HG03442 (cell line): ENCODE measurements at regions not wholly inside any gene's neighbourhood (a gene's known extent, or its start where the extent isn't known, plus 50 kb on each side); places are given as distances from the start of the nearest gene placed in this dataset.

Experiments
- ATAC-seq: cut with Tn5 transposase; IDR thresholded peaks from one replicate; pipeline ENCODE4 v1.9.1; 2021; ENCODE audit warnings: mild to moderate bottlenecking, moderate library complexity; ENCODE audit not compliant: unreplicated experiment

DNA sequence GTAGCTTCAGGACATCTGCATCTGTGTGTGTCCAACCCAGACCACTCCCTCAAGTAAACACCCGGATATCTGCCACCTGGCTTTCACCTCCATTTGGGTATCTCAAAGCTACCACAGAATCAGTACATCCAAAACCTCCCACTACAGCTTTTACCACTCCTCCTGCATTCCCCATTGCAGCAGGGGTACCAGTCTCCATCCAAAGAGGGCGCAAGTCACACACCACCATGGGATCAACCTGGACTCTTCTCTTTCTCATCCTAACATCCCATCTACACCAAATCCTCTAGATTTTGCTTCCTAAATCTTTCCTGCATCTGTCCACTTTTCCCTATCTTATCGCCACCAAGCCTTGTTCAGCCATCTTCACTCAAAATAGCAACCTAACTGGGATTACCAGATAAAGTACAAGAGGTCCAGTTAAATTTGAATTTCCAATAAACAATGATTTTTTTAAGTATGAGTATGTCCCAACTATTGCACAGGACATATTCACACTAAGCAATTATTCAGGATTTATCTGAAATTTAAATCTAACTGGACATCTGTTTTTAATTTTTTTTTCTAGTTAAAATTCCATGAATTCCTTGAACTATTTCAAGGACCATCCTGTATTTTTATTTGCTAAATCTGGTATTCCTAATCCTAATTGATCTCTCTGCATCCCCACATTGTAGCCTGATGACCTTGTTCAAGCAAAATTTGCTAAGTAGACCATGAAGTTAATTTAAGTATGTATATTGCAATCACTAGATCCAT lies 164.3 kb upstream of the MLN start:
- ATAC-seq: no peak

DNA sequence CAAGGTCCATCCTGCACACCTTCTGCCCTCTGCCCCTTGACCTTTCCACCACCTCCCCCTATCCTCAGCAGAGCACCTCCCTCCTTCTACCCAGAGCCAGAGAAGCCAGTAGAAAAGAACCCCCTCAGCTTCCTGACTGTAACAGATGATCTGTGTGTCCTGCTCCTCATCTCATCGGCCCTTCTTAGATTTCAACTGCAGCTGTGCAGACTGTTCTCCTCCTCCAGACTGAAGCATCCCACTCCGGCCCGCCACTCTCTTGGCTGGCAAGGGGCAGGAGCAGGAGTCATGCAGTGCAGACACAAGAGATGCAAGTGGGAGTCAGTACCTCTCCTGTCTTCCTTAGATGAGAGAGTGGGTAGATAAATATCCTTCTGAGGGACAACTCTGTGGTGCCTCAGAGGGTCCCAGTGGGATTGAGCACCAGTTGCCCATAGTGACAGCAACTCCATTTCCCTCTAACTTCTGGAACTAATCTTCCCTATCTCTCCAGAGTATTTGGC lies 163.5 kb upstream of the MLN start:
- no peak for ATAC-seq

DNA sequence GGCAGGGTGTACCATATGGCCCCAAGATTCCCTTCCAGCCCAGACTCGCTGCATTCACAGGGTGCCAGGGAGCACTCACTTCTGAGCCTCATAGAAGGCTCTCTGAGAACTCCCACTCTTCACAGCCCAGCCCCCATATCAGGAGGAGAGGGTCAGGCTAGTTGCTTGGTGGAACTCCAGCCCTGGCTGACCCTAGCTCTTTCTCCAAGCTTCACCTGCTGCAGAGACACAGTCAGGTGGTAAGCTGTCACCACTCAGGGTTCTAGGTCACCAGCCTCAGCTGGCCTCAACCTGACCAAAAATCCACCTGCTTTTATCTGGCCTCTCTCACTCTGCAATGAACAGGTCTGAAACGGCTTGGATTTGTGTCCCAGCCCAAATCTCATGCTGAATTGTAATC lies 162.7 kb upstream of the MLN start:
- ATAC-seq: no peak

DNA sequence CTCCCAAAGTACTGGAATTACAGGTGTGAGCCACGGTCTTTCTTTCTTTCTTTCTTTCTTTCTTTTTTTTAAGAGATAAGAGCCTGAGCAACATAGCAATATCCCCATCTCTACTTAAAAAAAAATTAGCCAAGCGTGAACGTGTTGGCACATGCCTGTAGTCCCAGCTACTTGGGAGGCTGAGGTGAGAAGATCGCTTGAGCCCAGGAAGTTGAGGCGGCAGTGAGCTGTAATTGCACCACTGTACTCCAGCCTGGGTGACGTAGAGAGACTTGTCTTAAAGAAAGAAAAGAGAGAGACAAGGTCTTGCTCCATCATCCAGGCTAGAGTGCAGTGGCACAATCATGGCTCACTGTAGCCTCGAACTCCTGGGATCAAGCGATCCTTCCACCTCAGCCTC lies 162.0 kb upstream of the MLN start:
- no peak for ATAC-seq

DNA sequence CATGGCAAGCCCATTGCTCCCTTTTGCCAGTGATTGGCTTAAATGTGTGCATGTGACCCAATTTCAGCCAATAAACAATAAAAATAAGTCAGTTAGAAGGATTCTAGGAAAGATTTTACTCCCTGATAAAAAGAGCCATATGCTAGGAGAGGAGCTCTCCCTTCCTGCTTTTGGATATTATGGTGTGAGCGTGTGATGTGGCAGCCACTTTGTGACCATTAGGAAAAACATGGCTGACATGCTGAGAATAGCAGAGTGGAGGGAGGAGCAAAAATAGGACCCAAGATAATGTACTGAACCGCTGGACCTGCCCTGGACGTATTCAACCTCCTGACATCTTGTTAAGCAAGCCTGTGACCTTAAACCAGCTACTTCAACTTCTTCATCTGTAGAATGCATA lies 160.6 kb upstream of the MLN start:
- ATAC-seq: no peak

DNA sequence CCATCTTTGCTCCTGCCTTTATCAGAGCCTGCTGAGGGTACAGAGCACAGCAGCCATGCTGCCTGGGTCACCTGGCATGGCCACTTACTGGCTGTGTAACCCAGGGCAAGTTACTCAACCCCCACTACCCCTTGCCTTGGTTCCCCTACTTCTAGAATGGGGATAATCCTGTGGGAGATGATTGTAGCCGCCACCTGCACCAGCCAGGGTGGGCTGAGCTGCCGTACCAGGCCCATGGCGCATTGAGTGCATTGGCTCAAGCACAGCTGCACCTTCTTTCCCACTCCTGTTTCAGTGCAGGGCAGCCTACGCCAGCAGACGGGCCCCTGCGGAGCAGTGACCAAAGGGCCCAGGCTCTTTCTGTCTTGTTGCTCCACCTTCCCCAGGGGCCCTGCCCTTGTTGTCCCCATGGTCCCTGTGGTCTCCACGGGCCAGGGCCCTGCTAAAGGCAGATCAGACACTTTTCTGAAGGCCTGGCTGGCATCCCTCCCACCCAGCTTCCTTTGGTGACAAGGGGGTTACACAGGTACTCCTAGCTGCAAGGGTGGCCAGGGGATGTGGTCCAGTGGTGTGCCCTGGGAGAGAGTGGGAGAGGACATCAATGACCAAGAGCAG lies 159.4 kb upstream of the MLN start:
- no peak for ATAC-seq

DNA sequence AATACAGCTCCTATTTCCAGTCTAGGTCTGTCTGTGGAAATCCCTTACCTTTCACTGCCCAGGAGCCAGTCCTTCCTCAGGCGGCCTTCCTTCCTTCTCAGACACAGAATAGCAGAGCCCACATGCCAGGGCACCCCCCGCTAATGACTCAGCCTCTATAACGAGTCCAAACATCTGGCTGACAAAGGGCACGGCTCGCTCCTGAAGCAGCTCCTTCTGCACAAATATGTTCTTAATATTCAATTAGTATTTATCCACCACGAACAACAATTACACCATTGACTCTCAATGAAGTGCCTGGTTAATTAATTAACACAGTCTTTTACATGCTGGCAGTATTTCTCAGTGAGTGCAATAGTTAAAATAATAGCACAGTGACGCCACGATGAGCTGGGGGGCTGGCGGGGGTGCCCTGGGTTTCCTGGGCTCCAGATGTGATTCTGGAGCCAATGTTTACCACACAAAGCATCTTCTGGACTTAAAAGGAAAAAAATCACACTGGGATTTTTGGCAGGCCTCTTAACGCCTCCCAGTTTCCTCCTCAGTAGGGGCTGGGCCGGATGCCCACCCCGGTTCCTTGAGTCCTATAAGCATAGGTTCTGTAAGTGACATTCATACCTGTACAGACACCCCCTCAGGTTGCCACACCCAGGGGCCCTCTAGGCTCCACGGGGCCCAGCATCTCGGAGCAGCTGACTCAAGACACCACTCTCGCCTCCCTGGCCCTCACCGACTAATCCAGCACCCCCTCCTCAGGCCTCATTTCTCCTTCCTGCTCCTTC lies 158.6 kb upstream of the MLN start:
- ATAC-seq: no peak

DNA sequence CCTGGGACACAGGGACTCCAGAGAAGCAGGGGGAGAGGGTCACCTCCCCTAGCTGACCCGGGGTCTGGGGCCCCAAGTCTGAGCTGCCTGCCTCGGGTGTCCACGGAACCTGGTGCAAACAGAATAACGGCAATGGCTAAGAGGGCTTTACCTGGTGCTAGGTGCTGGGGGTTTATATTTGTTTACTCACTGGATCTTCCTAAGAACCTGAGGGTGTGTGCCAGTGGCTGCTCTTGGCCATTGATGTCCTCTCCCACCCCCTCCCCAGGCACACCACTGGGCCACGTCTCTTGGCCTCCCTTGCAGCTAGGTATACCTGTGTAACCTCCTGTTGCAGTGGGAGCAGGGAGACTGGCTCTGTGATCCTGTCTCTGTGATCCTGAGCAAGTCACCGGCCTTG lies 157.9 kb upstream of the MLN start:
- ATAC-seq: no peak

DNA sequence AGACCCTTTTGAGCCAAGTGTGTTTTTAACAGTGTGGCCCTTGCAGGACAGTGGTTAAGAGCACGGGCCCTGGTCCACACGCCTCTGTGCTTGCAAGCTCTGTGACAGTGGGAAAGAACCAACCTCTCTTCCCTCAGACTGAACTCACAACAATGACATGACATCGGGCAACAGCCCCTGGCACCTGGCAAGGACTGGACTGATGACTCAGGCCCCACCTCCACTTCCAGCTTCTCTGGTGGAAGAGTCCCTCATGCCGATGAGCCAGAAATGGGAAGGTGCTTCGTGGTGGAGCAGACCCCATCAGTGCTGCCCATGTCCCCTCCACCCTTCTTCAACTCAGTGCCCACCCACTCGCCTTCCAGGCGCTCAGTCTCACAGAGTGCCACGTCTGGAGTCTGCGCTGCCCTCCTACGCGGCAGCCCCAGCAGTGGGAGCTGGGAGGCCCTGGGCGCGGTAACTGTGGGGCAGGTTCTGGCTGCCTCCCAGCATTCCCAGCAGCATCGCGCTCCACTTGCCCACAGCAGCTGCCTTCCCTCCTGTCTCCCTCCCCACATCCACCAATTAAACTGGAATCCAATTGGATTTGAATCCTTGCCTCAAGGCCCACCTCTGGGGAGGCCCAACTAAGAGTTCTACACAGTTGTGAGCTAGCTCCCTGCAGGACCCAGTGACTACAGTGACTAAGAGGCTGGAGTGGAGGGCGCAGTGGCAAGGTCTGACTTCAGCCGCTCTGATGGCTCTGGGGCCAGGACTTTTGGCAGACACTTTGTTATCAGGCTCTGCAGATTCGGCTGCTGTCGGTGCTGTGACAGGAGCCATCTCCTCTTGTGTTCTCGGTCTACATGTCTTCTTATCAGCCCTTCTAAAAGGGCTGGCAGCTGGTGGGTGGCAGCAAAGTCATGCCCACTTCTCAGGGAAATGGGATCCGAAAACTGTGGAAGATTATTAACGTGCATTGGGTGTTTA lies 156.8 kb upstream of the MLN start:
- no peak for ATAC-seq

DNA sequence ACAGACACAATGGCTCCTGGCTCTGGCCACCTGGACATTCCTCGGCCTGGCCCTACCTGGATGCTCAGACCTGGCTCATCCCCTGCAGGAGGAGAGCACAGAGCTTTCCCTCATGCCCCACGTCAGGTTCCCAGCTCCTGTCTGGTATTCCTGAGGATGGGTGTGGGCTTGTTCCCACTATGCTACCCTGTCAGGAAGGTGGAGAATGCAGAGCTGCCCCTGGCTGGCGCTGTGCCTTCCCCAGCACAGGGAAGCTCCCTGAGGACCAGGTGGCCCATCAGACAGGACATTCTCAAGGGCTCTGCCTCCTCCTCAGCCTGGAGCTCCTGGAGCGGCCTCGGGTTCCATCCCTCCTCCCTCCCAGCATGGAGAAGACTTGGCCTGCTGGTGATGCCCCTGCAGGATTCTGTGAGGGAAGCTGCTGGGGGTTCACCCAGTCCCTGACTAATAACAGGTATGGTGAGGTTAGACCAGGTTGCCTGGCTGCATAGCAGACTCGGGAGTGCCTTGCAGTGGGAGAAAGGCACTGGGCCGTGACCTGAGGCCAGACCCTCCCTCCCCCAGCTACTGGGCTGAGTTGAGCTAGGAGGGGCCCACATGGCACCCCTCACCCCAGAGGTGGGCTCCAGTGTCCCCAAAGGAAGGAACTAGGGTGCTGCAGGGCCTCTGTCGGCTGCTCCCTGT lies 156.0 kb upstream of the MLN start:
- ATAC-seq: no peak

DNA sequence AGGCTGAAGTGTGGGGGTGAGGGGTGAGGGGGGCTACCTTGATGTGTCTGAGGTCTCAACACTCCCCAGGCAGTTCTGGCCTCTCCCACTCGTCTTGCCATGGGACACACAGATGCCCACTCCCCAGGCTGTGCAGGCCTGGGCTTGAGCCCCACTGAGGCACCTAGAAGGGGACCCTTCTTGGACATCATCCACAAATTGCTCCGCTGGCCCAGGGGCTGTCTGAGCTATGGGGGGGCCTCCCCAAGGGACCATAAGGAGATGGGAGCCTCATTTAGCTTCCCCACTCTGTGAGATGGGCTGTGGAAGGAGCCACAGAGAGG lies 155.5 kb upstream of the MLN start:
- no peak for ATAC-seq

DNA sequence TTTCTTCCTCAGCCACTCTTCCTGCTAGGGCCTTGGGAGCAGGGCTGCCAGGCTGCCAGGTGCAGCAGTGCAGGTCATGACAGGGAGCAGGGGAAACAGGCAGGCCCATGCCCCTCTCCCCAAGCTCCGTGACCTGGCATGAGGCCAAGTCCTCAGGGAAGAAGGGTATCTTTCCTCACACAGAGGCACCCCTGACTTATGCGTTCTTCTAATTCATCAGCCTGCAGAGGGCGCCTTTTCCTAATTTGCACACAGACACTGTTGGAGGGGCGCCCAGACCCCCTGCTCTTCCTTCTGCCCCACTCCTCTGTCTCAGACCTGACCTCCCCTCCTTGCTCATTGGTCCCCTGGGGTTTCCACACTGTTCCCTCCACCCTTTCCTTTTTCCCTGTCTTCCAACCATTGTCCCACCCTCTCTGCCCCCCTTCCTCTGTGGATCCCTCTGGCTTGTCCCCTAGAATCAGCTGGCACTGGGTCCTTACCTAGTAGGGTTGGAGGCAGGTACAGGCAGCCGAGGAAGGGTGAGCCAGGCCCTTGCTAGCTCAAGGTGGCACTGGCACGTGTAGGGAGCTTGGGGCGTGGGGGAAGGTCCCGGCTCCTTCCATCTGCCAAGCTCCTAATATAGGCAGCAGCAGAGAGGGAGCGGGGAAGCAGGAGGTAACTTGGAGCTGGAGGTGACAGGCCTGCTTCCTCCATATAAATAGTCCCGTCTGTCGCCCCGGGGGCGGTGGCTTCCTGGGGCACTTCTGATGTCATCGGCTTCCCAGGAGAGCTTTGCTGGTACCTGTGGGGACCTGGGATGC lies 154.9 kb upstream of the MLN start:
- no peak for ATAC-seq

DNA sequence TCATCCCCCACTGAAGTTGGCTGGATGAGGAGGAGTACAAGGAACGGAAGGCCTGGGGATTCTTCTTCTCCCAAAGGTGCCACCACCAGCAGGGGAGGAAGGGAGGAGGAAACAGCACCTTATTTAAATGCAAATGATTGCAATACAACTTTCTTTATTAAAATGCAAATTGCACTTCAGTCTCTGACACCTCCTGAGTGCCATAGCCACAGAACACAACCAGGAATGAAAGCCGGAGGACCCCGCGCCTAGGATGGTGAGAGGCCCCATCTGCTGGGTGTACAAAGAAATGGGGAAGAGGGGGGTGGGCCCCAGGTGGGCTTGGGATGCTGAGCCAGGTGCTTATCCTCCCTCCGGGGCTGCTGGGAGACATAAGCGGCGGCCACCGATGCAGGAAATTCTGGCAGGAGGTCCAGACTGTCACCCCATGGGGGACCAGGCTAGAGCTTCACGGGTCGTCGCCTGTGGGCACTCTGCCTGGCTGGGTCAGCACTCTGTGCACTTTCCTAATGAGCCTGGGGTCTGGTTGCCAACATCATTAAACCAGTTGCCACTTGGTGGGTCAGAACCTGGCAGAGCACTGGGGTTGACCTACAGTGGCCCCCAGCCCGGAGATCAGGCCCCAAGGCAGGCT lies 154.2 kb upstream of the MLN start:
- no peak for ATAC-seq

DNA sequence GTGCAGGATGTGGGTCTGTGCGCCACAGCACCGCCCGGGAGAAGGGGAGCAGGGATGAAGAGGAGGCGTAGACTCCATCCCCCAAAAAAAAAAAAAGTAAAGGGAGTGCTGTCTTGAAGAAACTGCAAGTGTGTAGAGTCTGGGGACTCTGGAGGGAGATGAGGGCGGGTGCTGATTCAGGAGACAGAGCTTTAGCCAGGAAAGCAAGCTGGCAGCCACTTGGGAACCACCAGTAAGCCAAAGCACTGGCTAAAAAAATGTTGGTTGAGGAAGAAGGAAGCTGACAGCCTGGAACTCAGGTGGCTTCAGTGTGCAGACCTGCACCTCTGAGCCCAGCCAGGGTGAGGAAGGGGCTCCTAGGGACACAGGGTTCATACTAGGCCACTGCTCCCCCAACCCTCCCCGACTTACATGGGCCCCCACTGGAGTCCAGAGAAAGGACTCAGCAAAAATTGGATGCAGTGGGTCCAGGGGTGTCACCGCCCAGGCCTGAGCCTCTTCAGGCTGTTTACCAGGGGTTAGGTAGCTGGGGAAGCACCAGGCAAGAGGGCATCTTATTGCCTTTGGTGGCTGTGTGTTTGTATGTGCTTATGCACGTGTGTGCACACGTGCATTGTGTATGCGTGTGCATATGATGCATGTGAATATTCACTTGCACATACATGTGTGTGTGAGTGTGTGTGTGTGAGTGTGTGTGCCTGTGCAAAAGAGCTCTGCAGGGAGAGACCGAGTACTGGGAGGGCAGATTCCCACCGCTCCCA lies 153.5 kb upstream of the MLN start:
- ATAC-seq: no peak

DNA sequence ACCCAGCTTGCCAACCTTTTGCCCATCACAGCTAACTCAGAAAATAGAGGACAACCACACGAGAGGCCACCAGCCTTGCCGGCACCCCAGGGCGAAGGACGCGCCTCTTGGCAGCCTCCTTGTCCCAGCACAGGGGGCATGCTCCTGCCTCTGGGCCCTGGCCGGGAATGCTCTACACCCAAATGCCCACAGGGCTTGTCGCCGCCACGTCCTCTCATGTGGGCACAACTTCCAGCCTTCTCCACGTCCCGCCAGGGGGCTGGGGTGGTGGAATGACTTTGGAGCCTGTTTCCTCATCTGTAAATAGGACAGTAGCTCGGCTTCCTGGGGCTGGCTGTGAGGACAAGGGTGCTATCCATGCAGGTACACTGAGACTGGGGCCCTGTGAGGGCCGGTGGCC lies 152.4 kb upstream of the MLN start:
- no peak for ATAC-seq

DNA sequence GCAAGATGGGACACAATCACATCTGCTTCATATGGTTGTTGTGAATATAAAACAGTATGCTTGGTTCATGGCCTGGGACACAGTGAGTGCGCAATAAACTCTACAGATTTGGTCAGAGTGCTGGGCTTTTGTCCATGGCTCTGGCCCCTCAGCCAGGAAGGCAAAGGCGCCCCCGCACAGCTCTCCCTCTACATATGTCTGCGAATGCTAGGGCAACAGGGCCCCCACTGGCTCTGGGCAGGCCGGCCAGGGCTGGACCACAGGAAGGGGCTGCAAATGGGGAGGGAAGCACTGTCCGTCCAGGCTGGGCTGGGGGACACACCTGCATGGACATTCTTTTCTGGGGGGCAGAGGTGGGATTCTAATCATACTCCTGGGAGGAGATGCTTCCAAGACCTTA lies 151.8 kb upstream of the MLN start:
- no peak for ATAC-seq

DNA sequence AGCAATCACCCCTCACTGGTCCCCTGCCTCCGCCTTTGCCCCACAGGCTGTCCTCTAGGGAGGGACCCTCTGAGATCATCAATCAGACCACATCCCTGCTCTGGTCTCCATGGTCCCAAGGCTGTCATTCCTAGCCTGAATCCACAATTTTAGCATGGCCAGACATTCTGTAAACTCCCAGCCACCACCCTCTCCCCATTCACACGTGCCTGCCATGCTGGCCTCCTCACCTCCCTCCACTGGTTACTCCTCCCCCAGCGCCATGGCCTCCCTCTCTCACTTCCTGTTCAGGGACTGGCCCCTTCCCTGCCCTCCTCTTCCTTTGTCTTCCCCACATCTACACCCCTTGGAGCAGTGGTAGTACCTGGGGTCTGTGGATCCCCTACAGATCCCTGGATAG lies 150.7 kb upstream of the MLN start:
- no peak for ATAC-seq

DNA sequence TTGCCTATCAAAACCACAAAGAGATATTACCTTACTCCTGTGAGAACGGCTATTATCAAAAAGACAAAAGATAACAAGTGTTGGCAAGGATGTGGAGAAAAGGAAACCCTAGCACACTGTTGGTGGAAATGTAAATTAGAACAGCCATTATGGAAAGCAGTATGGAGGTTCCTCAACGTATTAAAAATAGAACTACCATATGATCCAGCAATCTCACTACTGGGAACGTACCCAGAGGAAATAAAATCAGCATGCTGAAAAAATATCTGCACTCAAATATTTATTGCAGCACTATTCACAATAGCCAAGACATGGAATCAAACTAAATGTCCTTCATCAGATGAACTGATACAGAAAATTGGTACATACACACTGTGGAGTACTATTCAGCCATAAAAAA lies 149.4 kb upstream of the MLN start:
- ATAC-seq: no peak
